ENCODE measurements at regions not wholly inside any gene's neighbourhood (a gene's known extent, or its start where the extent isn't known, plus 50 kb on each side); places are given as distances from the start of the nearest gene placed in this dataset.
"Not testable (repeated sequence)": the region's sequence is repeated elsewhere in the genome, so short reads cannot be mapped to it uniquely, and the experiment has no call there.

DNA sequence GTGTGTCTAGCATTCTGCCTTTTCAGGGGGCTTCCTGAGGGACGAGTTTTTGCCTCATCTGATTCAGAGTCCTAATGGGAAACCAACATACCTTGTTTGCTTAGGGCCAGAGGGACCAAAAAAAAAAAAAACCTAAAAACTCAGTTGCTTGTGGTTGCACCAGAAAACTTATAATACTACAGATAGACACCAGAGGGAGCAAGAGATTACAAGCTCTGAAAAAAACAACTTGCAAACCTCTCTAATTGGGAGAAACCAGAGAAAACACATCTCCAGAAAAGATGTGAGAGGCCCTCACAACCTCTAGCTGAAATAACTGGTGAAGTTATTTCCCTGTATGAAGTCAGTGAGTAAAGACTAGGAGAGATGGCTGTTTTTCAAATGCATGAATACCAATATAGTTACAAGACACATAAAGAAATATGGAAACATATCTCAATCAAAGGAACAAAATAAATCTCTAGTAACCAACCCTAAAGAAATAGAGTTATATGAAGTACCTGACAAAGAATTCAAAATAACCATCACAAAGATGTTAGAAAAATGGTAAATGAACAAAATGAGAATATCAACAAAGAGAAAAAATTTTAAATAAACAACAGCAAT is 233.7 kb upstream of the NFIA start:
- DNase-seq: peak; percentile 39

DNA sequence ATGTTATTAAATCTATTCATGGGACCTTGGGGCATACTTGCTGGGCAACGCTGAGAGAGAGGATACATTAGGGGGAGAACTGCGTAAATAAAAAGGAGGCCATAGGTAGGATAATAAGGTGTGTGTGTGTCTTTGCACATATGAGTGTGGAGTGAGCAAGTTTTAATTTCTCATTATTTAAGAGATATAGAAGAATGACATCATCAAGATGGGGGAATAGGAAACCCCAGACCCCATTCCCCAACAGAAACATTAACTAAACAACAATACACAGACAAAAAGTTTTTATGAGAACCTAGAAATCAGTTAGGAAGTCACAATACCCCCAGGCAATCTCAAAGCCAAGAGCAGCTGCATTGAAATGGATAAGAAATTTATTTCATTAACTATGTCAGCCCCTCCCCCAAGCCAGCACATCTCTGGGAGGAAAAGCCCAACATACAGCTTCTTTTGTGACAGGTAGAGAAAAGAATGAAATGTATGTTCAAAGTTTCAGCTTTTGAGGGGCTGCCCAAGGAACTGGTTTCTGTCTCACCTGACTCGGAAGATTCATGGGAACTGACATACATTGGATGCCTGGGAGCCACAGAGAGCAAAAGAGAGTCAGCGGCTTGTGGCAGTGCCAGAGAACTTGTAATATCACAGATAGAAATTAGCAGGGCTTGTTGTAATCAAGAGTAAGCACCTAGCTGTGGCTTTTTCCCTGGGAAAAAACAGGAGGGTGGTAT is 234.3 kb upstream of the NFIA start:
- no peak for DNase-seq

DNA sequence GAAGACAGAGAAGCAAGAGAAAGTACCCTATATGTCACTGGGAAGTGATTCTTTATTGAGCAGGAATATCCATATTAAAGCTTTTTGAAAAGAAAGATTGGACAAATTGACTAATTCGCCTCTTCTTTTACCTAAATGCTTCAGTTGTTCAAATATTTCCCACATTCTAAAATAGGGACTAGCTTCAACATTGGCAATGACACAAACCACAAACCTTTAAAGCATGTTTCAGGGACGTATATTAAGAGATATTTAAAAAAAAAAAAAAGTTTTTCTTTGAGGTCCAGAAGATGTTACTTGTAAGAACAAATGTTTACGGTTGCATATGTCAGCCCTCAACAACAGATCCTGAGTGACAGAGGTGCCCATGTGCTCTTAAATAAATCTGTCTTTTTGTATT is 235.0 kb upstream of the NFIA start:
- no peak for DNase-seq

DNA sequence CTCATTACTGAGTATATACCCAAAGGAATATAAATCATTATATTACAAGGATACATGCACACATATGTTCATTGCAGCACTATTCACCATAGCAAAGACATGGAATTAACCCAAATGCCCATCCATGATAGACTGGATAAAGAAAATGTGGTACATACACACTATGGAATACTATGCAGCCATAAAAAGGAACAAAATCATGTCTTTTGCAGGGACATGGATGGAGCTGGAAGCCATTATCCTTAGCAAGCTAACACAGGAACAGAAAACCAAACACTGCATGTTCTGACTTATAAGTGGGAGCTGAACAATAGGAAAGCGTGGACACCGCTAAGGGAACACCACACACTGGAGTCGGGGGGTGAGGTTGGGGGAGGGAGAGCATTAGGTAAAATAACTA is 236.7 kb upstream of the NFIA start:
- not testable (repeated sequence) for DNase-seq

DNA sequence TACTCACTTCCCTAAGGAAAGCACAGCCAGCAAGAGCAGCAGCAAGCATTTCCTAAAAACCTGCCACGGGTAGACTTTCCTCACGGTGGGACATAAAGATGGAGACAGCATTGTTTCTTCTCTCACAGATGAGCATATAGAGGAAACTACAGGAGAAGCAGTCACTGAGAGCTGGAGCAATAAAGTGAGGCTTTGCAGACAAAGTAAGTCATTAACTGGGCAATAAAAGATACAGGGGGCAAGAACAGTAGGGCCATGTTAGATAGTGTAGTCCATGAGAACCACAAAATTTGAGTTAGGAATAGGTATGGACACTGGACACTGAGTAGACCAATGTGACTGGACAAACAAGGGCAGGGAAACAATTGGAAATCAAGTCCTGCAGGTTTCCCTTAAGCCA is 240.1 kb upstream of the NFIA start:
- no peak for DNase-seq

DNA sequence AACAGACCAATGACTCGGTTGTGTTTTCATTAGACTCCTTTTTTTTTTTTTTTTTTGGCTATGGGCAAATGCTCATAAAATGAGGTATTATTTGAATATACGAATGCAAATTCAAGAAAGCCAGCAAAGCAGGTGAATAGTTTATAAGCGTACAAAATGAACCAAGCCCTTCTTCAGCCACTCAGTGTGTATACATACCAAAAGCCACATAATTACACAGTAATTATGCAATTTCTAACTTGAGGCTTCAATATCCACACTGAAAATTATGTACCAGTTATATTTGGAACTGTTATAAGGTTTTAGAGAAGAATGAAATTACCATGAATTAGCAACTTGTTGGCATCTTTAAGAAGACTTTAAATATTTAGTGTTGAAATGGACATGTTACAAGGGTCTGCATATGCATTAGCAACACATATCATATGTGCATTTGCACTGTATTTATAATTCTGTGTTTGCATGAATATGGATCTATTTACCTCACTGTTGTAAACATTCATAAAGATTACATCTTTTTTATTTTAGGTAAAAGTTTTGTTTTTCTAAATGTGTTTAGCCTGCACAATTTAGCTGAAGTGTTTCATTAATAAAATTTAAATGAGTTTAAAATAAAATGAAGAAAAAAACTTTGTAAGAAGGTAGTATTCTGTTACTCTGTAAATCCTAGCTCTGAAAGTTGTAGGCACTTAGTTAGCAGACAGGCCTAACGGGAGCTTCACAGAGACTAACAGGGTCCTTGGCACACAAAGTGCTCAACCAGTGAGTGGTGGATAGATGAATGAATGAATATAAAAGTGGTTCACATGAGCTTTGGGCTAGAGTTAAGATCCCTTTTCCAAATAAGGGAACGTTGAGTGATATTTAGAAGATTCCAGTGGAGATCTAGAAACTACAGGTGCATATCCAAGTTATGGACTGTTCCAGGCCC is 241.0 kb upstream of the NFIA start:
- DNase-seq: no peak

DNA sequence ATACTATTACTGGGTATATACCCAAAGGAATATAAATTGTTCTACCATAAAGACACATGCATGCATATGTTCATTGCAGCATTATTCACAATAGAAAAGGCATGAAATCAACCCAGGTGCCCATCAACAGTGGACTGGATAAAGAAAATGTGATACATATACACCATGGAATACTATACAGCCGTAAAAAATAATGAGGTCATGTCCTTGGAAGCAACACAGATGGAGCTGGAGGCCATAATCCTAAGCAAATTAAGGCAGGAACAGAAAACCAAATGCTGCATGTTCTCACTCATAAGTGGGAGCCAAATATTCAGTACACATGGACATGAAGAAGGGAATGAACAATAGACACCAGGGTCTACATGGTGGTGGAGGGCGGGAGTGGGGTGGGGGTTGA is 241.9 kb upstream of the NFIA start:
- not testable (repeated sequence) for DNase-seq

DNA sequence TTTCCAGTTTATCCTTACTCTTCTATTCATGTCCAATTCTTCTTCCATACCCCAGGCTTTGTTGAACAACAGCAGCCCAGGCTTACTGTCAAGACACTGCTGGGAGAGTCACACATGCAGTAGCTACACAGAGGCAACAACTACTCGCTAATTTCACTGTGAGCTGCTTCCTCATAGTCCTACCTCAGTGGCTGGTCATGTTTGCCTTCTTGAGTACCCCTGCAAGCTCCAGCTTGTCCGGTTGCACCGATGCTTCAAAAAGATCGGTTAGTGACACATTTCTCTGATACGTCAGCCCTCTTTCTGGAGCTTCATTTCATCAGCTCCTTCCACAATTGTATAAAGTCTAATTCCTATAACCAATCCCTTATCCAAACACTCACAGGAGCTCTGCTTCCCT is 246.7 kb upstream of the NFIA start:
- DNase-seq: no peak

DNA sequence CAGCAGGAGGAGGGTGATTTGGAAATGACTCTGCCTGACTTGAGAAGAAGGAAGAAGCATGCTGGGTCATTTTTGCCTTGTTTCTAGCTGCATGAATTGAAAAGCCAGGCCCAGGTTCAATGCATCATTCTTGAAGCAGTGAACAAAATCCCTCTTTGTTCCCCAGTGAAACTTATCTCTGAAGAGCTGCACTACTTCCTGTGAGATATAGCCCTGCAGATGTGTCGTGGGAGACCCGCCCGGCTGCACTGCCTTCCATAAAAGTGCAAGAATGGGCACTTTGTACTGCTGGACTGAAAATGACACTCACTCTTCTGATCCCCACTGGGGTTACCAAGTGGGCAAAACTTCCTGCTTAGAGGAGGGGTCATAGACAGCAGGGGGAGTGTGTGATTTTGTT is 249.2 kb upstream of the NFIA start:
- DNase-seq: no peak

DNA sequence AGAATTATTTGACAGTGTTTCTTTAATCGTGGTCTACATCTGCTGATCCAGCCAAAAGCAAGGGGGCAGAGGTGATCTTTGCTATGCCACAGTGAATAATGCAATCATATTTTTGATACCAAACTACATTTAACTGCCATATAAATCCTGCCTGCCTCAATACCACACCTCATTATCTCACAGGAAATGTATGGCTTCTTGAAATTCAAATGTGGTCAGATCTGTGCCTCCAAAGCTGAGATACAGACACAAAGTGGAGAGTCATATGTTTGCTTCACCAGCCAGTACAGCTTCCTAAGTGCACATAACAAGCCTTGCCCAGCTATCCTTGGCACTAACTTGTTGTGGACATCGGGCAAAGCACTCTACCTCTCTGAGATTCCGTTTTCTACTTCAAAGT is 250.0 kb upstream of the NFIA start:
- no peak for DNase-seq

DNA sequence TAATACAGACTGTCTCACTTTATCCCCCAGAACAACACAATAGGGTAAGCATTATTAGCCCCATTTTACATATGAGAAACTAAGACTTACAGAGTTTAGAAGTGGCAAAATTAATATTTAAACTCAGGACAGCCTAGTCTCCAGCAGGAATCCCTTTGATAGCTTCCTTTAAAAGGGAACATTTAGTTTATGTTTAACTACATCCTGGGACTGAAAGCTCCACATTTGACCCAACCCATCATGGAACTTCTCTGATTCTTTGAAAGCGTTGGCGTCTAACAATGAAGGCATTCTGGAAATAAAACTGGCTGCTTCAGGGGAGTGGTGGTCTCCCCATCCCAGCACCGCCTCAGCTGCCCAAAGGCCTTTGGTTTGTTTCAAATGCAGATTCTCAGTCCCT is 250.6 kb upstream of the NFIA start:
- DNase-seq: no peak

DNA sequence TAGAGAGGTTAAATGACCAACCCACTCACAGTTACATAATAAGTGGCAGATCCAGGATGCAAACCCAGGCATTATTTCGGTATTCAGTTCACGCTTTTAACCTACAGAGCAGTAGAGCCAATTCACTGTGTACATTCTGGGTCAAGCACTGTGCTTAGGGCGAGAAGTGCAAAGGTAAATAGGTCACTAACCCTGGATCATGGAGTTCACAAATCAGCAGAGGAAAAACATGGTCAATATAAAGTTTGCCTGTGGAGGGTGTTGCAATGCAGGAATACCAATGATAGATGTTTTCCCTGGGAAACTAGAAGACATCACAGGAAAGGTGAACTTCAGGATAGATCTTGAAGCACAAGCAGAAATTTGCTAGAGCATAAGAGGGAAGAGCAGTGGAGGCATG is 253.4 kb upstream of the NFIA start:
- no peak for DNase-seq

DNA sequence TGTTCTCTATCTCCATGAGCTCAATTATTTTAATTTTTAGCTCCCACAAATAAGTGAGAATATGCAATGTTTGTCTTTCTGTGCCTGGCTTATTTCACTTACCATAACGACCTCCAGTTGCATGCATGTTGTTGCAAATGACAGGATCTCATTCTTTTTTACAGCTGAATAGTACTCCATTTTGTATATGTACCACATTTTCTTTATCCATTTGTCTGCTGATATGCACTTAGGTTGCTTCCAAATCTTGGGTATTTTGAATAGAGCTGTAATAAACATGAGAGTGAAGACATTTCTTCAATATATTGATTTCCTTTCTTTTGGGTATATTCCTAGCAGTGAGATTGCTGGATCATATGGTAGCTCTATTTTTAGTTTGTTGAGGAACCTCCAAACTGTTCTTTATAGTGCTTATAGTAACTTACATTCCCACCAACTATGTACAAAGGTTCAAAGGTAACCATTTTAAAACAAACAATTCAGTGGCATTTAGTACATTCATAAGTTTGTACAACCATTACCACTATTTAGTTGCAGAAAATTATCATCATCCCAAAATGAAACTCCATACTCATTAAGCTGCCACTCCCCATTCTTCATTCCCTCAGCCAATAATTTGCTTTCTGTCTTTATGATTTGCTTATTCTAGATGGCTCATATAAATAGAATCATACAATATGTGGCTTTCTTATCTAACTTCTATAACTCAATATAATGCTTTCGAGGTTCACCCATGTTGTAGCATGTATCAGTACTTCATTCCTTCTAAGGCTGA is 255.9 kb upstream of the NFIA start:
- no peak for DNase-seq

DNA sequence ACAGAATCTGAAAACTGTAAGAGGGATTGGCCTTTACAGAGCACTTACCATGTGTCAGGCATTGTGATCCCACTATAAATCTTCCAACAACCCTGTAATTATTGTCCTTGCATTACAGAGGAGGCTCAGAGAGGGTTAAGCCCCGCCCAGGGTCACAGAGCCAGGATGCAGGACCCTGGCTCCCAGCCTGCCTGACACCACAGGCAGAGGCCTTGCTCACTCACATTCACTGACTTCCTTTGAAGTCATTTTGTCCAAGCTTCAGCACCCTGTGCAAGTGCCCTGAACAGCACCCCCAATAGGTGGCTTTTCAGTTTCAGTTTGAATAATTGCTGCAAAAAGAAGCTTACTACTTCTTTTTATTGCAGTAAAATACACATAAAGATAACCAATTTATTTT is 256.8 kb upstream of the NFIA start:
- no peak for DNase-seq

DNA sequence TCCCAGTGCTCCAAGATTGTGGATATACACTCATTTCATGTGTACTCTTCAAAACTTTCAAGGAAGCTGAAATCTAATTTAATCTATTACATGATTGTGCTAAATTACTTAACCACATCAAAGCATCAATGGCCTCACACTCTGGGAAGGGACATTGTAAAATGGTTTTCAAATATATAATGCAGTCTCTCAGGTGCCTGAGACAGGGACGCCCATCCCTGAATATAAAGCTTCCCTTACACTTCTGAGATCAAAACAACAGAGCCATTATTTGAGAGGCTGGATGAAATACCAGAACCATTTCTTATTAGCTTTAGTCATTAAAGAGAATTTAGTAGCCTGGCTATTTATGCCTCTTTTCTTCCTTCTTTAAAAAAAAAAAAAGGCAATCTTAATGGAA is 259.2 kb upstream of the NFIA start:
- no peak for DNase-seq

DNA sequence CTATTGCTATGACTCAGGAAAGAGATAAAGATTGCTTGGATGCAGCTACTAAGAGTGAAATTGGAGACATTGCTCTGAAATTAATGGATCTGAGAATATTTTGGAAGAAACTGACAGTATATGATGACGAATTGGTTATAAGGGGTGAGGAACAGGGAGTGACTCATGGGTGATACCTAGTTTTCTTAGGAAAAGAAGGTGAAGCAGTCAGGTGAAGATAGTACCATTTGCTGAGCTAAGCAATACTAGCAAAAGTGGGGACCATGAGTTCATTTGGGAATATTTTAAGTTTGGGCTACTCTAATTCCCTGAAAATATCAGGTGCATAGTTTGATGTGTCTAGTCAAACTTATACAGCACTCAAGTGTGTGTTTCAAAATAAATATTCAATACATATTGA is 260.1 kb upstream of the NFIA start:
- DNase-seq: no peak

DNA sequence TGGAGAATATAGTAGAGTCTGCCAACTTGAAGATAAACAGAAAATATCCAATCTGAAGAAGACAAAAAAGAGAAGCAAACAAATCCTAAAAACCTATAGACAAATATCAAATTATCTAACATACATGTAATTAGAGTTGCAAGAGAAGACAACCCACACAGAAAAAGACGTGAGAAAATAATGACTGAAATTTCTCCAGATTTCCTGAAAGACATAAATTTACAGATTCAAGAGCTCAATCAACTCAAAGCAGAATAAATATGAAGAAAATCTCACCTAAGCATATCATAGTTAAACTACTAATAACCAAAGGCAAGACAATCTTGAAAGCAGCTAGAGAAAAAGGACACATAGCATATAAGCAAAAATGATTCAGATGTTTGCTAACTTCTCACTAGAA is 261.2 kb upstream of the NFIA start:
- DNase-seq: no peak

DNA sequence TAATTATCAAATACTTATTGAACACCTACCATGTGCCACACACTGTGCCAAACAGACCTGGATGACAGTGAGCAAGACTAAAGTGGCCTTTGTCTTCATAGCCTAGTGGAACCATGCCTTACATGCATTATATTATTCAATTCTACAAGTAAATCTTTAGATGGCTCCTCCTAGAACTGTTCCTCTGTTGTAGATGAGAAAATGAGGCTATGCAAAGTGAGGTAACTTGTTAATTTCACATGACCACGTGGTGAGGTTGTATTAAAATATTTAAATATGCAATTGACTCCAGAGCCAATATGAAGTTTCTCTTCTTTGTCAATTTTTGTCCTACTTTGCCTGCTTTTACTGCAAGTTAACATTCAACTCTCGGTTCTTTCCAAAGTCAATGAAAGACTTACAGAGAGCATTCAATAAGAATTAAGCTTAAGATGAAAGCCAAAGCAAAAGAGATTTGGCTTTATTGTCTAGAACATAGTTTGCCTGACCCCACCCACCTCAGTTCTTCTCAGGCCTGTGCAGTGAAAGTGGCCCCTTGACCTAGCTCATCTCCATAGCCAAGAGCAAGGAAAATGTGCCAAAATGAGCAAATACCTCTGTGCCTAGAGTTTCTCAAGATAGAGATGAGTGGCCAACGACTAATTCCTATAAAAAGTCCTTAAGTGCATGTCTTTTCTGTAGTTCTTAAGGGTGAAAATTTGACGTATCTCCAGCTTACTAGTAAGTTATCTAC is 263.2 kb upstream of the NFIA start:
- no peak for DNase-seq

DNA sequence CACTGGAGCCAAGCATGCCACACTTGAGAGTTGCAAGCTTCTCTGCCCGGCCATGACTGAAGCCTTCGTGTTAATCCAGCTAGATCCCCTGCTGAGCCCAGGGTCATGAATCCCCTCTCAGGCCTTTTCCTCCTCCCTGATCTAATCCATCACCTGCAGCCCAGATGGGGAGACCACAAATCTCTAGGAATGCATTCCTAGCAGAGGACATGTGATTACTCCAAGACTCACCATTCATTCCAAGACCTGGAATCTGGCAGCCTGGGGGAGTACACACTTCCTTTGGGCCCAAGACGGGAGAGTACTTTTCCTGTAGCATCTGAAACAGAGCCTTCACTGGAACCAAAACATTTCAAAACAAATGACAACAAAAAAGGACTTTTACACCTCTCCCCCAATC is 269.3 kb upstream of the NFIA start:
- no peak for DNase-seq

DNA sequence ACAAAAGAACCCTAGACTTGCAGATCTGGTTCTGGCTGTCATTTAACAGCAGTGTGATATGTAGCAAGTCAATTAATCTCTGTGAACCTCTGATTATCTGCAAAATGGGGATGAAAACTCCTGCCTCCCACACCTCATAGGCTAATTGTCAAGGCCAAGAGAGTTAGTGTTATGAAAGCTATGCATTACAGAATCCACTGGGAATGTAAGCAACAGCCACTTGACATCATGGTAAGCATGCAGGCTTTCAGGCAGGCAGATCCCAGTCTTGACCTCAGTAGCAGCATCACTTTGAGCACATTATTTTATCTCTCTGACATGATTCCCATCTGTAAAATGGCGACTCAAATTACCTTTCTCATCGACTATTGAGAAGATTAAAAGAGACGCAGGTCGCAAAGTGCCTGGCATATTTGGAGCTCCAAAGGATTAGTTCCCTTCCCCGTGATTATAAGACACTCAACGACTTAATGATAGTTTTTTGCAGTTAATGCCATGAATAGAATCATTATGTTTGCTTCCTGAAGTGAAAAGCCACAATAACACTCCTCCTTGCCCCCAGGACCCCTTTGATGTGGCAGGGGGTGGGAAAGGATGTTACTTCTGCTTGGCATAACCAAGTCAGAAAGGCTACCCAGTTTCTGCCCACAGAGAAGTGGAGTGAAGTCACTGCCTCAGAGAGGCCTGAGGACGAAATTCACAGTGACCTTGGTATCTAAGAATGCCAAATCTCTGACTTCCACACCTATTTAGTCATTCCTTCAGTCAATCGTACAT is 273.0 kb upstream of the NFIA start:
- peak; percentile 29 for DNase-seq

DNA sequence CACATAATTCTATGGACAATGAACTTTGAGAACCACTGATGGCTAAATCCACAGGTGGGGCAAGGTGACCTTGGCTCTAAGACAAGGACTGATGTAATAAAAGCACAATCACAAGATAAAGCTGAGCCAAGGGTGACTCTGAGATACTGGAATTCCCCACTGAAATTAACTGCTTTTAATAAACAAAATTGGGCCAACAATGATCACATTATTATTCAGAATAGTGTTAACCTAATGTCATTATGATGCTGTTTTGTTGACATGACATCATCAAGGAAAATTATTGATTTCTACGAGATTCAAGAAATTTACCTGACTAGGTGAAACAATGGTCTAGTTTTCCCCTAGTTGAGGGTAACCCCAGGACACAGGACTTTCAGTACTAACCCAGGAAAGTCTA is 273.7 kb upstream of the NFIA start:
- DNase-seq: no peak

DNA sequence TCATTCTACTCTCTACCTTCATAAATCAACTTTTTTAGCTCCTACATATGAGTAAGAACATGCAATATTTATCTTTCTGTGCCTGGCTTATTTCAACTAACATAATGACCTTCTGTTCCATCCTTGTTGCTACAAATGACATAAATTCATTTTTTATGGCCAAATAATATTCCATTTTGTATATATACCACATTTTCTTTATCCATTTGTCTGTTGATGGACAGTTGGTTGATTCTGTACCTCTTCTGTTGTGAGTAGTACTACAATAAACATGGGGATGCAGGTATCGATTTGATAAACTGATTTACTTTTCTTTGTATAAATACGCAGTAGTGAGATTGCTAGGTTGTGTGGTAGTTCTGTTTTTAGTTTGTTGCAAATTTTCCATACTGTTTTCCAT is 279.5 kb upstream of the NFIA start:
- no peak for DNase-seq
